GM12874 (cell line): ENCODE measurements at regions not wholly inside any gene's neighbourhood (a gene's known extent, or its start where the extent isn't known, plus 50 kb on each side); places are given as distances from the start of the nearest gene placed in this dataset.

Experiments
- CTCF ChIP-seq: IDR thresholded peaks from 2 replicates; pipeline ENCODE4 v1.5.1; 2011; ENCODE audit warnings: low read depth, mild to moderate bottlenecking, control low read depth, low read length, moderate library complexity; ENCODE audit not compliant: insufficient read depth

GRCh38 chr14:55807053-55807880 is 227.3 kb downstream of the KTN1 start:
- TF ChIP-seq CTCF = no peak

- no peak for TF ChIP-seq CTCF
These were observed 227.9 kb downstream of the KTN1 start for GRCh38 chr14:55807881-55808379.

- TF ChIP-seq CTCF = no peak
These were observed 233.6 kb downstream of the KTN1 start for GRCh38 chr14:55813630-55814029.

GRCh38 chr14:55814064-55814463 is 234.1 kb downstream of the KTN1 start:
- TF ChIP-seq CTCF = no peak

DNA sequence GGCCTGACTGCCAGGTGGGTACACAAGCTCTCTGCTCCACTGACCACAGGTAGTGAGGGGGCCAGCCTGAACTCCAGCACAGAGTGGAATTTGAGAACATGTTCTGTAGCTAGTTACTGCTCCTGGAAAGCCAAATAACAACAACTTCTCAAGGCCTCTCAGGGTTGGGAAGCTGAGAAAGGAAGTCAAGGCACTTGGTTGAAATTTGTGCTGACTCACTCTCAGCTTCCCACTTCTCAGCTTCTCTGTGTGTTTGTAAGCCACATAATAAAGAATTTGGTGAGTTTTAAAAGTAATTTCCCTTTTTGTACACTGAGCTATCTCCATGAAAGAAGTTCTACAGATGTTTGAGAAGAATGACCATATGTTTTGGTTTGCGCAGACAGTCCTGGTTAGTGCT is 234.9 kb downstream of the KTN1 start:
- no peak for TF ChIP-seq CTCF

GRCh38 chr14:55816225-55816624 is 236.2 kb downstream of the KTN1 start:
- no peak for TF ChIP-seq CTCF

DNA sequence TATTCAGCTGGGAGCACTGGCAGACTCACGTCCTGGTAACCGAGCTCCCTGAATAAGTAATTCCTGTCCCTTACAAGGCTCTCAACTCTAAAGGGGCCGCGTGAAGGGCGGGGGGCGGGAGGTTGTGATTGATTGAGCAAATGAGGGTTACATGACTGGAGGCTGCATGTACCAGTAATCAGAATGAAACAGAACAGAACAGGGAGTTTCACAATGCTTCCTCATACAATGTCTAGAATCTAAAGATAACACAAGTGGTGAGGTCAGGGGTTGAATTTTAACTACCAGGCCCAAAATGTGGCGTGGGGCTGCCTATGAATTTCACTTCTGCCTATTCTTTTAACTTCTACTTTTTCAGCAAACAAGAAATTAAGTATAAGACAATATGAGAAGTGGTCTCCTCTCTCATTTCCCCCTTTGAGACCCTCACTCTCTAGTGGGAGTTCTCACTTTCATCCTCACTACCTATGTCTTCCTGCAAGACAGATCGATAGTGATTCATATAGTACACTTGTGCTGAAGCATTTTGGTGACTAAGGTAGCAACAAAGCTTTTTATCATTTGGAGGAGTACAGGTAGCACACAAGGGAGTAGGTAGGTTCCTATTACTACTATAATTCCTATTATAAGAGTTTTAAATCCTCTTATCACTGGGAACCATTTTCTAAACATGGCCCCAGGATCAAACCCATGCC is 239.8 kb downstream of the KTN1 start:
- TF ChIP-seq CTCF = no peak
